Naive B cell (primary cell): ENCODE measurements at regions not wholly inside any gene's neighbourhood (a gene's known extent, or its start where the extent isn't known, plus 50 kb on each side); places are given as distances from the start of the nearest gene placed in this dataset.

Experiments used
- ATAC-seq, 2 donors: fragments of 150-1000 bp; cut with Tn5 transposase; 2 replicates each; pipeline ENCODE4 v1.10.0; 2021; ENCODE audit warnings: low read depth in 2 of 2, mild to moderate bottlenecking in 2 of 2, moderate library complexity in 2 of 2
- DNase-seq: peaks from one replicate; pipeline ENCODE4 v3.0.0; 2022
- H3K27ac Mint-ChIP-seq, 6 donors: one replicate each; pipeline ENCODE4 v1.8.0; 2020 to 2022; ENCODE audit warnings: mild to moderate bottlenecking in 6 of 6, mixed read lengths in 6 of 6, moderate library complexity in 5 of 6, inconsistent platforms in 2 of 6
- H3K27me3 Mint-ChIP-seq, 3 donors: one replicate each; pipeline ENCODE4 v1.8.0; 2021 to 2022; ENCODE audit warnings: mixed read lengths in 3 of 3, mild to moderate bottlenecking in 1 of 3
- H3K36me3 Mint-ChIP-seq, 2 donors: one replicate each; pipeline ENCODE4 v1.8.0; 2020 to 2022; ENCODE audit warnings: mixed read lengths in 2 of 2, inconsistent platforms in 1 of 2, mild to moderate bottlenecking in 1 of 2
- H3K4me1 Mint-ChIP-seq, 3 donors: one replicate each; pipeline ENCODE4 v1.8.0; 2020 to 2022; ENCODE audit warnings: mixed read lengths in 3 of 3, inconsistent platforms in 1 of 3, mild to moderate bottlenecking in 1 of 3, moderate library complexity in 1 of 3
- H3K4me3 Mint-ChIP-seq, 8 donors: one replicate each; pipeline ENCODE4 v1.8.0; 2020 to 2022; ENCODE audit warnings: mild to moderate bottlenecking in 8 of 8, mixed read lengths in 8 of 8, moderate library complexity in 8 of 8, inconsistent platforms in 2 of 8
- H3K9me3 Mint-ChIP-seq, 7 donors: one replicate each; pipeline ENCODE4 v1.8.0; 2020 to 2022; ENCODE audit warnings: mixed read lengths in 7 of 7, mild to moderate bottlenecking in 5 of 7, inconsistent platforms in 2 of 7, moderate library complexity in 1 of 7

- no peaks in the 10 kb centered on the region for H3K9me3 Mint-ChIP-seq
- H3K4me3 Mint-ChIP-seq: no peak overlapping the region
- no peak overlapping the region for H3K27ac Mint-ChIP-seq
- no peaks in the 10 kb centered on the region for H3K27me3 Mint-ChIP-seq
- DNase-seq (no peak), ATAC-seq (no peak)
- H3K4me1 Mint-ChIP-seq: peaks cover 21 to 23% (median 22%) of the 10 kb centered on the region in 3 donors
- no peaks in the 10 kb centered on the region for H3K36me3 Mint-ChIP-seq
These were observed 122.2 kb upstream of the ZNF608 start for GRCh38 chr5:124868676-124869075.

- Mint-ChIP-seq H3K27ac (no peak overlapping the region), H3K36me3 (no peaks in the 10 kb centered on the region), H3K4me3 (no peak overlapping the region), H3K9me3 (no peaks in the 10 kb centered on the region), H3K4me1 (peaks cover 21 to 23% (median 22%) of the 10 kb centered on the region in 3 donors), H3K27me3 (no peaks in the 10 kb centered on the region)
- ATAC-seq: no peak
- no peak for DNase-seq
These were observed 123.1 kb upstream of the ZNF608 start for GRCh38 chr5:124869426-124870033.

GRCh38 chr5:124870070-124870469 lies 123.6 kb upstream of the ZNF608 start:
- Mint-ChIP-seq H3K27ac (no peak overlapping the region), H3K27me3 (peaks cover 0 to 2% (median 0%) of the 10 kb centered on the region in 3 donors), H3K9me3 (peaks cover 0 to 3% (median 0%) of the 10 kb centered on the region in 7 donors), H3K36me3 (no peaks in the 10 kb centered on the region), H3K4me3 (no peak overlapping the region), H3K4me1 (peaks cover 19 to 23% (median 22%) of the 10 kb centered on the region in 3 donors)
- DNase-seq (no peak), ATAC-seq (no peak)

GRCh38 chr5:124871303-124871702 lies 124.9 kb upstream of the ZNF608 start:
- Mint-ChIP-seq H3K36me3 (no peaks in the 10 kb centered on the region), H3K4me1 (peaks cover 7 to 13% (median 11%) of the 10 kb centered on the region in 3 donors), H3K4me3 (no peak overlapping the region), H3K27ac (peak overlapping the region in 1 of 6 donors; percentile 42), H3K27me3 (peaks cover 0 to 5% (median 0%) of the 10 kb centered on the region in 3 donors), H3K9me3 (peaks cover 0 to 3% (median 0%) of the 10 kb centered on the region in 7 donors)
- DNase-seq (no peak), ATAC-seq (no peak)

- Mint-ChIP-seq H3K27me3 (peaks cover 0 to 5% (median 5%) of the 10 kb centered on the region in 3 donors), H3K9me3 (peaks cover 0 to 3% (median 0%) of the 10 kb centered on the region in 7 donors), H3K4me3 (no peak overlapping the region), H3K36me3 (no peaks in the 10 kb centered on the region), H3K4me1 (peaks cover 0 to 5% (median 3%) of the 10 kb centered on the region in 3 donors), H3K27ac (peak overlapping the region in 1 of 6 donors; percentile 17)
- ATAC-seq: no peak
- no peak for DNase-seq
These were observed 125.6 kb upstream of the ZNF608 start for GRCh38 chr5:124872086-124872485.

- peaks cover 0 to 3% (median 0%) of the 10 kb centered on the region in 3 donors for H3K4me1 Mint-ChIP-seq
- no peaks in the 10 kb centered on the region for H3K36me3 Mint-ChIP-seq
- DNase-seq (no peak), ATAC-seq (no peak)
- H3K9me3 Mint-ChIP-seq: peaks cover 0 to 3% (median 0%) of the 10 kb centered on the region in 7 donors
- H3K4me3 Mint-ChIP-seq: no peak overlapping the region
- H3K27me3 Mint-ChIP-seq: peaks cover 0 to 5% (median 5%) of the 10 kb centered on the region in 3 donors
- no peak overlapping the region for H3K27ac Mint-ChIP-seq
These were observed 126.2 kb upstream of the ZNF608 start for GRCh38 chr5:124872615-124873014.

- DNase-seq (no peak), ATAC-seq (no peak)
- Mint-ChIP-seq H3K36me3 (no peaks in the 10 kb centered on the region), H3K9me3 (peaks cover 0 to 3% (median 0%) of the 10 kb centered on the region in 7 donors), H3K4me1 (no peaks in the 10 kb centered on the region), H3K27ac (no peak overlapping the region), H3K27me3 (peaks cover 0 to 5% (median 5%) of the 10 kb centered on the region in 3 donors), H3K4me3 (no peak overlapping the region)
These were observed 126.7 kb upstream of the ZNF608 start for GRCh38 chr5:124873188-124873587.

DNA sequence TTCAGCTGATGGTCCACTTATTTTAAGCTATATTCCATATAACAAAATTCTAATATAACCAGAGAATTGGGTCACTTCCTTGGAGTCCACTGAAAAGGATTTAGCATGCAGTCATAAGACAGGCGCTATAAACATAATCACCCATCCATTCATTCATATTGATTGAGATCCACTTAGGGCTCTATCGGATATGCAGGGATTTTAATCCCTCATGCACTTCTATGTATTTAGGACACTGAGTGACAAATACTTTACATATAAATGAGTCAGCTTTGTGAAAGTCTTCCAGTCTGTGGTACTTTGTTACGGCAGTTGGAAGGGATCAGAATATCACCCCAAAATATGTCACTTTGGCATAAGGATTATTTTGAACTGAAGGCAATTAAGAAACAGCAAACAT lies 127.3 kb upstream of the ZNF608 start:
- H3K4me3 Mint-ChIP-seq: no peak overlapping the region
- H3K4me1 Mint-ChIP-seq: peaks cover under 1 to 2% (median 1%) of the 10 kb centered on the region in 3 donors
- no peak for DNase-seq
- peaks cover 0 to 3% (median 0%) of the 10 kb centered on the region in 7 donors for H3K9me3 Mint-ChIP-seq
- no peak overlapping the region for H3K27ac Mint-ChIP-seq
- peaks cover 0 to 5% (median 5%) of the 10 kb centered on the region in 3 donors for H3K27me3 Mint-ChIP-seq
- no peaks in the 10 kb centered on the region for H3K36me3 Mint-ChIP-seq
- no peak for ATAC-seq

GRCh38 chr5:124876566-124876965 lies 130.1 kb upstream of the ZNF608 start:
- DNase-seq: no peak
- H3K9me3 Mint-ChIP-seq: peaks cover 0 to 3% (median 0%) of the 10 kb centered on the region in 7 donors
- H3K36me3 Mint-ChIP-seq: no peaks in the 10 kb centered on the region
- H3K27me3 Mint-ChIP-seq: peaks cover 0 to 5% (median 5%) of the 10 kb centered on the region in 3 donors
- no peak overlapping the region for H3K4me3 Mint-ChIP-seq
- ATAC-seq: no peak
- peaks cover 9 to 14% (median 11%) of the 10 kb centered on the region in 3 donors for H3K4me1 Mint-ChIP-seq
- H3K27ac Mint-ChIP-seq: no peak overlapping the region

DNA sequence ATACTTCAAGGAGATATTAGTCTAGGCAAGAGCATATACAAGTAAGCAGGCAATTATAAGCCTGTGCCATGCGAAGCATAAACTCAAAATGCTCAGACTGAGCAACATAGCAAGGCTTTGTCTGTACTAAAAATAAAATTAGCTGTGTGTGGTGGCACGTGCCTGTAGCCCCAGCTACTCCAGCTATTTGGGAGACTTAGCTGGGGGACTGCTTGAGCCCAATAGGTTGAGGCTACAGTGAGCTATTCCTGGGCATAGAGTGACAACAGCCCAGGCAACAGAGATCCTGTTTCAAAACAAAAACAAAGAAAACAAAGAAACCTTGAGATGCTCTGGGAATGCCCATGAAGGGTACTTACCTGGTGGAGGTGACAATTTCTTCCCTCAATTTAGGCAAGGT lies 130.5 kb upstream of the ZNF608 start:
- Mint-ChIP-seq H3K36me3 (no peaks in the 10 kb centered on the region), H3K4me1 (peaks cover 9 to 14% (median 11%) of the 10 kb centered on the region in 3 donors), H3K9me3 (peaks cover 0 to 3% (median 0%) of the 10 kb centered on the region in 7 donors), H3K4me3 (no peak overlapping the region), H3K27me3 (peaks cover 0 to 5% (median 5%) of the 10 kb centered on the region in 3 donors), H3K27ac (no peak overlapping the region)
- no peak for ATAC-seq
- DNase-seq: no peak

DNA sequence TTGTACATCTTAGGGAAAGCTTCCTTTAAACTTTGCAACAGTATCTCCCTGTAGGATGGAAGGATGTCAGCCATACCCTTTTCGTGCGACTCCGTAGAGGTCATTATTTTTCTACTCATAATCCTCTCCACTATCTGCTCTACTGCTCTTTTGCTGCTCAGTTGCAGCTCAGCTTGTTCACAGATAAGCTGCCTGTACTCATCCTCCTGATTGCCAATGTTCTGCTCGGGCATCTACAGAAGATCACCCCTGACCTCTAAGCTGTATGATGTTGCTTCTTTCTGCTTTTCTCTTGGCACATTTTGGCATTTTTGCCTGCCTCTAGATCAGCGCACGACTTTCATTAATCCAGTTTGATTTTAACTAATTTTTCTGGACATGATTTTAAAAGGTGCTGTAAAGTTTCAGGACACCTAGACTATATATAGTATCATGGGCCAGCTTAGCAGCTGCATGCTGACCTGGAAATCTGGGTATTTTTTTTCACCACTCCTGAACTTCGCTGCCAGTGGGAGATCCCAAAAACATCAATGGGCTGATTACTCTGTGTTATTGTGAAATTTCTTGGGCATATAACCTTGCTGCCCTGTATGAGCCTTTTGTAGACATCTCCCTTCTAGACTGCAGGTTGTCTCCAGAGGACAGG lies 131.2 kb upstream of the ZNF608 start:
- ATAC-seq: no peak
- peaks cover 0 to 3% (median 0%) of the 10 kb centered on the region in 7 donors for H3K9me3 Mint-ChIP-seq
- H3K27ac Mint-ChIP-seq: no peak overlapping the region
- DNase-seq: no peak
- H3K4me3 Mint-ChIP-seq: no peak overlapping the region
- H3K4me1 Mint-ChIP-seq: peaks cover 9 to 14% (median 11%) of the 10 kb centered on the region in 3 donors
- H3K36me3 Mint-ChIP-seq: no peaks in the 10 kb centered on the region
- peaks cover 0 to 5% (median 5%) of the 10 kb centered on the region in 3 donors for H3K27me3 Mint-ChIP-seq

- Mint-ChIP-seq H3K9me3 (peaks cover 0 to 3% (median 0%) of the 10 kb centered on the region in 7 donors), H3K27ac (no peak overlapping the region), H3K4me1 (peaks cover 9 to 14% (median 11%) of the 10 kb centered on the region in 3 donors), H3K27me3 (peaks cover 0 to 5% (median 5%) of the 10 kb centered on the region in 3 donors), H3K36me3 (no peaks in the 10 kb centered on the region), H3K4me3 (peak overlapping the region in 2 of 8 donors; percentile 21 to 24)
- DNase-seq: peak; percentile 5
- ATAC-seq: peak in 1 of 2 donors; percentile 37
These were observed 132.3 kb upstream of the ZNF608 start for GRCh38 chr5:124878583-124879342.

DNA sequence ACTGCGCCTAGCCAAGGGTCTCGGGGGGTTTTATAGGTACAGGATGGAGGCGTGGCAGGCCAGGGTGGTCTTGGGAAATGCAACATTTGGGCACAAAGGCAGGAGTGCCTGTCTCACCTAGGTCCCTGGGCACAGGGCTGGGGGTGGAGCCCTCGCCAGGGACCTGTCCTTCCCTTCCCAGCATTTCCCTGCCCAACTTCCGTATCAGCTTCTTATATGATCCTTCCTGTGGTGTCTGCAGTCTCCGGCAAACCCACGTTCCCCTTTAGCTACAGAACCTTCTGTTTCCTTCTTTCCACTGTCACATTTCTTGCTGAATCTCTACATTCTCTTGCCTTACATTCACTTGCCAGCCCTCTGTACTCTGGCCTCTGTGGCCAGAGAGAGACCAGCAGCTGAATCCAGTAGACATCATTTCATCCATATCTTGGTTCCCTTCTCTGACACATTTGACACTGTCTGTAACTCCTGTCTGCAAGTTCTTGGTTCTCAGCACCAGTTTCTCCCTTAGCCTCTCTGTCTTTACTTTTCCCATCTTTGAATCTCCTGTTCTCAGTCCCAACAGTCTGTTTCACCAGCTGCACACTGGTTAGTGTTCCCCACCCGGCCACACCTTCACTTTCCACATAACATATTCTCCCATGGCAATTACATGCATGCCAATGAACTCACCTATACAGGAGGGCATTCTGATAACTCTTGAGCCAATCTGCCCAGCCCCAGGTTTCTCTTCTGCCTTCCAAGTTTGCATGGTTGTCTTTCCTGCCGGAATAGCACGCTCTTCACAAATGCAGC lies 134.7 kb upstream of the ZNF608 start:
- peaks cover 9 to 14% (median 11%) of the 10 kb centered on the region in 3 donors for H3K4me1 Mint-ChIP-seq
- no peaks in the 10 kb centered on the region for H3K9me3 Mint-ChIP-seq
- no peak overlapping the region for H3K4me3 Mint-ChIP-seq
- H3K27me3 Mint-ChIP-seq: peaks cover 0 to 5% (median 0%) of the 10 kb centered on the region in 3 donors
- no peak overlapping the region for H3K27ac Mint-ChIP-seq
- H3K36me3 Mint-ChIP-seq: no peaks in the 10 kb centered on the region
- DNase-seq (no peak), ATAC-seq (no peak)
